IMR-90 (cell line): ENCODE measurements at regions not wholly inside any gene's neighbourhood (a gene's known extent, or its start where the extent isn't known, plus 50 kb on each side); places are given as distances from the start of the nearest gene placed in this dataset.

Source experiments
- ATAC-seq: fragments of 200-7000 bp; cut with Tn5 transposase; 2 replicates; pipeline ENCODE4 v1.9.1; 2020; ENCODE audit warnings: low read depth, mild to moderate bottlenecking, moderate library complexity
- BruUV-seq: library from RNA; stranded (reverse); fragments of 400-500 nt; replicated peaks from 2 replicates; lab custom pipeline; 2021; lab: Mats Ljungman, UMichigan
- CTCF ChIA-PET: fragments of 300-600 bp; formaldehyde crosslinking; extraction: SDS; loops from one replicate; lab custom pipeline; 2021; ENCODE audit warnings: antibody characterized with exemption; lab: Yijun Ruan, JAX
- POLR2A ChIA-PET: fragments of 300-600 bp; sonication (Branson Sonifier 250); formaldehyde crosslinking; loops from one replicate; lab custom pipeline; 2022; ENCODE audit warnings: antibody characterized with exemption; ENCODE audit not compliant: unreplicated experiment; lab: Charles Lee
- DNase-seq: peaks from one replicate; pipeline ENCODE4 v3.0.0; 2013
- H2AFZ ChIP-seq: replicated peaks from 2 replicates; pipeline ENCODE3; 2013; ENCODE audit warnings: low read length, mild to moderate bottlenecking; ENCODE audit not compliant: poor library complexity
- H2AK5ac ChIP-seq: 2 replicates; pipeline ENCODE4 v1.6.1; 2013; ENCODE audit warnings: low read depth, low read length, inconsistent platforms
- H2AK9ac ChIP-seq: replicated peaks from 2 replicates; pipeline ENCODE3; 2013; ENCODE audit warnings: mild to moderate bottlenecking, low read depth, low read length, moderate library complexity; ENCODE audit not compliant: poor library complexity
- H2BK120ac ChIP-seq: 2 replicates; pipeline ENCODE4 v1.6.1; 2013; ENCODE audit warnings: low read depth, low read length, inconsistent platforms
- H2BK15ac ChIP-seq: 3 replicates; pipeline ENCODE4 v1.6.1; 2013; ENCODE audit warnings: low read depth, low read length, inconsistent platforms
- H2BK20ac ChIP-seq: 2 replicates; pipeline ENCODE4 v1.6.1; 2013; ENCODE audit warnings: low read depth, mild to moderate bottlenecking, inconsistent platforms, low read length, moderate library complexity
- H2BK5ac ChIP-seq: 2 replicates; pipeline ENCODE4 v1.6.1; 2013; ENCODE audit warnings: mild to moderate bottlenecking, low read depth, low read length, inconsistent platforms; ENCODE audit not compliant: poor library complexity, severe bottlenecking
- H3K14ac ChIP-seq: replicated peaks from 2 replicates; pipeline ENCODE4 v1.6.1; 2013; ENCODE audit warnings: low read depth, low read length, inconsistent platforms
- H3K18ac ChIP-seq: 2 replicates; pipeline ENCODE4 v1.6.1; 2013; ENCODE audit warnings: low read depth, low read length, control low read depth
- H3K23ac ChIP-seq: 2 replicates; pipeline ENCODE4 v1.6.1; 2013; ENCODE audit warnings: low read depth, low read length, inconsistent platforms
- H3K27ac ChIP-seq: 2 replicates; pipeline ENCODE4 v1.5.1; 2013; ENCODE audit warnings: mild to moderate bottlenecking, control low read depth, low read length; ENCODE audit not compliant: insufficient read depth
- H3K27me3 ChIP-seq: 2 replicates; pipeline ENCODE4 v1.6.1; 2013; ENCODE audit warnings: low read length; ENCODE audit not compliant: control insufficient read depth, insufficient read depth
- H3K36me3 ChIP-seq: 2 replicates; pipeline ENCODE4 v1.6.1; 2013; ENCODE audit warnings: low read length, mixed read lengths; ENCODE audit not compliant: control insufficient read depth, insufficient read depth
- H3K4ac ChIP-seq: 2 replicates; pipeline ENCODE4 v1.6.1; 2013; ENCODE audit warnings: low read depth, low read length, inconsistent platforms
- H3K4me1 ChIP-seq: 2 replicates; pipeline ENCODE4 v1.6.1; 2013; ENCODE audit warnings: low read length, mixed read lengths; ENCODE audit not compliant: control insufficient read depth, insufficient read depth
- H3K4me2 ChIP-seq: 2 replicates; pipeline ENCODE4 v1.6.1; 2013; ENCODE audit warnings: low read depth, mild to moderate bottlenecking, control low read depth, low read length, moderate library complexity
- H3K4me3 ChIP-seq: 2 replicates; pipeline ENCODE4 v1.5.1; 2013; ENCODE audit warnings: low read depth, mild to moderate bottlenecking, control low read depth, low read length, moderate library complexity; ENCODE audit not compliant: insufficient read depth
- H3K56ac ChIP-seq: 2 replicates; pipeline ENCODE4 v1.6.1; 2013; ENCODE audit warnings: low read length, inconsistent platforms; ENCODE audit not compliant: insufficient read depth; ENCODE audit errors: extremely low read depth
- H3K79me1 ChIP-seq, 2 experiments: 2 replicates each; pipeline ENCODE4 v1.6.1; 2013; ENCODE audit warnings: low read length in 2 of 2, inconsistent platforms in 1 of 2, low read depth in 1 of 2
- H3K9ac ChIP-seq: 2 replicates; pipeline ENCODE4 v1.6.1; 2013; ENCODE audit warnings: low read depth, low read length, control low read depth
- H3K9me1 ChIP-seq: 2 replicates; pipeline ENCODE4 v1.6.1; 2013; ENCODE audit warnings: low read length, inconsistent platforms; ENCODE audit not compliant: insufficient read depth
- H3K9me3 ChIP-seq: 2 replicates; pipeline ENCODE4 v1.6.1; 2013; ENCODE audit warnings: low read length; ENCODE audit not compliant: control insufficient read depth, insufficient read depth
- H4K20me1 ChIP-seq: 2 replicates; pipeline ENCODE4 v1.6.1; 2013; ENCODE audit warnings: low read length, inconsistent platforms; ENCODE audit not compliant: insufficient read depth
- H4K5ac ChIP-seq: 2 replicates; pipeline ENCODE4 v1.6.1; 2013; ENCODE audit warnings: mild to moderate bottlenecking, low read depth, low read length, control low read depth
- H4K8ac ChIP-seq, 2 experiments: 2 replicates each; pipeline ENCODE4 v1.6.1; 2013; ENCODE audit warnings: low read depth in 2 of 2, low read length in 2 of 2, control low read depth in 1 of 2, inconsistent platforms in 1 of 2
- H4K91ac ChIP-seq: 2 replicates; pipeline ENCODE4 v1.6.1; 2013; ENCODE audit warnings: low read depth, low read length, inconsistent platforms; ENCODE audit not compliant: insufficient read depth
- CTCF ChIP-seq: conservative IDR thresholded peaks from 2 replicates; pipeline ENCODE4 v1.5.1; 2012; ENCODE audit warnings: mild to moderate bottlenecking, low read depth, low read length, improper control_type of control experiment
- NFE2L2 ChIP-seq: fragments of 150-350 bp; IDR thresholded peaks from 2 replicates; pipeline ENCODE4 v1.6.1; 2016; ENCODE audit warnings: low read depth, mild to moderate bottlenecking, low read length
- USF2 ChIP-seq: fragments of 150-350 bp; IDR thresholded peaks from 2 replicates; pipeline ENCODE4 v1.6.1; 2017; ENCODE audit warnings: mild to moderate bottlenecking, antibody characterized with exemption, low read length, low read depth
- WGBS, 2 experiments: methylation state at CpG; one replicate each; pipeline versions ENCODE4 v1.1.5 to v1.1.7; 2013; ENCODE audit warnings: missing lambda C conversion rate in 2 of 2; ENCODE audit not compliant: insufficient read length in 1 of 2; ENCODE audit errors: extremely low coverage in 2 of 2; 5-methylcytosine and 5-hydroxymethylcytosine counted together
- dilution Hi-C: fragments of 300-500 bp; cut with HindIII; formaldehyde crosslinking; loops from one replicate; pipeline ENCODE4 v1.14.3; 2018; ENCODE audit warnings: low sequenced_read_pairs; ENCODE audit not compliant: unreplicated experiment
- in situ Hi-C: fragments of 300-500 bp; cut with MboI; formaldehyde crosslinking; loops from 3 replicates; pipeline ENCODE4 v1.14.3; 2019; ENCODE audit warnings: low sequenced_read_pairs, inconsistent platforms, mixed read lengths
- intact Hi-C: fragments of 100-400 bp; cut with micrococcal nuclease; formaldehyde crosslinking; loops from 2 replicates; pipeline ENCODE4 v1.10.0; 2022

GRCh38 chr11:101185985-101186384 is 56.4 kb upstream of the PGR start:
- TF ChIP-seq NFE2L2 (peak; percentile 60), CTCF (no peak), USF2 (no peak)
- no peak overlapping the region for H2AK5ac ChIP-seq
- no peak for ATAC-seq
- no peaks in the 10 kb centered on the region for H3K36me3 ChIP-seq
- H2BK20ac ChIP-seq, result no peak overlapping the region
- no peaks in the 10 kb centered on the region for H3K79me1 ChIP-seq
- H3K4me3 ChIP-seq, result no peak overlapping the region
- H3K18ac ChIP-seq, result no peak overlapping the region
- H2AK9ac ChIP-seq, result no peak overlapping the region
- no peak overlapping the region for H3K23ac ChIP-seq
- dilution Hi-C loops (no loop called here), in situ Hi-C loops (no loop called here), intact Hi-C loops (no loop called here)
- H2BK15ac ChIP-seq, result no peak overlapping the region
- H3K27ac ChIP-seq, result no peak overlapping the region
- no peaks in the 10 kb centered on the region for H4K20me1 ChIP-seq
- no peak overlapping the region for H2AFZ ChIP-seq
- H3K27me3 ChIP-seq, result no peaks in the 10 kb centered on the region
- no peaks in the 10 kb centered on the region for H3K4me1 ChIP-seq
- H2BK5ac ChIP-seq, result no peak overlapping the region
- ChIA-PET POLR2A (no interaction called here), CTCF (interaction anchor here (0.6 kb wide), 1 partner anchor 1376 kb away, joined by 3 read pairs; no protein-coding TSS in a partner anchor)
- H4K8ac ChIP-seq, result no peak overlapping the region
- no peak overlapping the region for H3K4ac ChIP-seq
- no peak overlapping the region for H4K5ac ChIP-seq
- H3K9me3 ChIP-seq, result no peaks in the 10 kb centered on the region
- H3K9ac ChIP-seq, result no peak overlapping the region
- no peak for DNase-seq
- H3K56ac ChIP-seq, result no peak overlapping the region
- no peak overlapping the region for H3K4me2 ChIP-seq
- H3K9me1 ChIP-seq, result no peaks in the 10 kb centered on the region
- no peak overlapping the region for H2BK120ac ChIP-seq
- no CpG with 5 or more reads among the region's 2 CpGs for WGBS, 2 experiments
- BruUV-seq, result no TSS peak
- no peak overlapping the region for H3K14ac ChIP-seq
- no peak overlapping the region for H4K91ac ChIP-seq
